ENCODE measurements at regions not wholly inside any gene's neighbourhood (a gene's known extent, or its start where the extent isn't known, plus 50 kb on each side); places are given as distances from the start of the nearest gene placed in this dataset.

GRCh38 chr1:172790245-172790644 is 131.3 kb downstream of the FASLG start:
- TF ChIP-seq, protein P1, sequence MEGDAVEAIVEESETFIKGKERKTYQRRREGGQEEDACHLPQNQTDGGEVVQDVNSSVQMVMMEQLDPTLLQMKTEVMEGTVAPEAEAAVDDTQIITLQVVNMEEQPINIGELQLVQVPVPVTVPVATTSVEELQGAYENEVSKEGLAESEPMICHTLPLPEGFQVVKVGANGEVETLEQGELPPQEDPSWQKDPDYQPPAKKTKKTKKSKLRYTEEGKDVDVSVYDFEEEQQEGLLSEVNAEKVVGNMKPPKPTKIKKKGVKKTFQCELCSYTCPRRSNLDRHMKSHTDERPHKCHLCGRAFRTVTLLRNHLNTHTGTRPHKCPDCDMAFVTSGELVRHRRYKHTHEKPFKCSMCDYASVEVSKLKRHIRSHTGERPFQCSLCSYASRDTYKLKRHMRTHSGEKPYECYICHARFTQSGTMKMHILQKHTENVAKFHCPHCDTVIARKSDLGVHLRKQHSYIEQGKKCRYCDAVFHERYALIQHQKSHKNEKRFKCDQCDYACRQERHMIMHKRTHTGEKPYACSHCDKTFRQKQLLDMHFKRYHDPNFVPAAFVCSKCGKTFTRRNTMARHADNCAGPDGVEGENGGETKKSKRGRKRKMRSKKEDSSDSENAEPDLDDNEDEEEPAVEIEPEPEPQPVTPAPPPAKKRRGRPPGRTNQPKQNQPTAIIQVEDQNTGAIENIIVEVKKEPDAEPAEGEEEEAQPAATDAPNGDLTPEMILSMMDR (IDR thresholded peaks at IDR 0.05; ENCODE audit: insufficient read depth, low read length, poor library complexity, severe bottlenecking), result no peak
- TF ChIP-seq EZH2phosphoT487 (conservative IDR thresholded peaks at IDR 0.05; ENCODE audit: low read length), result no peak

All from SU-DHL-6 (cell line).